Liver (tissue), 8 donors: ENCODE measurements at regions not wholly inside any gene's neighbourhood (a gene's known extent, or its start where the extent isn't known, plus 50 kb on each side); places are given as distances from the start of the nearest gene placed in this dataset.

Experiments used
- DNase-seq: peaks from one replicate; pipeline ENCODE4 v3.0.0-alpha.2; 2017; ENCODE audit warnings: low spot score
- H3K27ac ChIP-seq, 2 donors: one replicate each; pipeline ENCODE4 v1.7.0; 2013; ENCODE audit warnings: inconsistent platforms in 2 of 2, low read length in 2 of 2, control low read depth in 1 of 2, low read depth in 1 of 2, mild to moderate bottlenecking in 1 of 2
- H3K27me3 ChIP-seq, 4 donors: one replicate each; pipeline versions ENCODE4 v1.6.1 to v1.7.0; 2013; ENCODE audit warnings: low read length in 3 of 4, inconsistent platforms in 1 of 4, mild to moderate bottlenecking in 1 of 4, moderate library complexity in 1 of 4; ENCODE audit not compliant: control insufficient read depth in 4 of 4, insufficient read depth in 4 of 4
- H3K36me3 ChIP-seq, 4 donors: one replicate each; pipeline versions ENCODE4 v1.6.1 to v1.7.0; 2013; ENCODE audit warnings: low read length in 3 of 4, mild to moderate bottlenecking in 3 of 4, low read depth in 1 of 4, moderate library complexity in 1 of 4; ENCODE audit not compliant: control insufficient read depth in 4 of 4, insufficient read depth in 3 of 4
- H3K4me1 ChIP-seq, 4 donors: one replicate each; pipeline versions ENCODE4 v1.6.1 to v1.7.0; 2013; ENCODE audit warnings: low read length in 3 of 4, mild to moderate bottlenecking in 3 of 4, moderate library complexity in 1 of 4; ENCODE audit not compliant: control insufficient read depth in 4 of 4, insufficient read depth in 4 of 4
- H3K4me3 ChIP-seq, 3 donors: one replicate each; pipeline versions ENCODE4 v1.6.1 to v1.7.0; 2013; ENCODE audit warnings: low read length in 3 of 3, control low read depth in 1 of 3, low read depth in 1 of 3, mild to moderate bottlenecking in 1 of 3
- H3K9ac ChIP-seq, 2 donors: one replicate each; pipeline ENCODE4 v1.7.0; 2013; ENCODE audit warnings: low read length in 2 of 2, mild to moderate bottlenecking in 2 of 2, moderate library complexity in 2 of 2, control low read depth in 1 of 2, low read depth in 1 of 2
- H3K9me3 ChIP-seq, 4 donors: one replicate each; pipeline versions ENCODE4 v1.6.1 to v1.7.0; 2013; ENCODE audit warnings: low read length in 3 of 4; ENCODE audit not compliant: control insufficient read depth in 4 of 4
- EGR1 ChIP-seq, 2 donors: IDR thresholded peaks; 2 replicates each; pipeline ENCODE4 v1.6.1; 2016 to 2018; ENCODE audit warnings: antibody characterized with exemption in 2 of 2, low read depth in 2 of 2
- FOXA1 ChIP-seq: IDR thresholded peaks from 2 replicates; pipeline ENCODE4 v1.6.1; 2016; ENCODE audit warnings: antibody characterized with exemption
- FOXA2 ChIP-seq: IDR thresholded peaks from 2 replicates; pipeline ENCODE4 v1.6.1; 2016; ENCODE audit warnings: antibody characterized with exemption
- GABPA ChIP-seq, 2 donors: IDR thresholded peaks in 1 of 2; conservative IDR thresholded peaks in 1 of 2; 2 replicates each; pipeline ENCODE4 v1.6.1; 2016; ENCODE audit warnings: antibody characterized with exemption in 2 of 2, mild to moderate bottlenecking in 1 of 2, moderate library complexity in 1 of 2
- HNF4A ChIP-seq, 2 donors: conservative IDR thresholded peaks; 2 replicates each; pipeline ENCODE4 v1.6.1; 2016; ENCODE audit warnings: antibody characterized with exemption in 2 of 2, mild to moderate bottlenecking in 2 of 2
- HNF4G ChIP-seq: IDR thresholded peaks from 2 replicates; pipeline ENCODE4 v1.6.1; 2016; ENCODE audit warnings: antibody characterized with exemption
- JUND ChIP-seq, 2 donors: IDR thresholded peaks; 2 replicates each; pipeline ENCODE4 v1.6.1; 2016; ENCODE audit warnings: antibody characterized with exemption in 2 of 2
- NR2F2 ChIP-seq: IDR thresholded peaks from 2 replicates; pipeline ENCODE4 v1.6.1; 2016; ENCODE audit warnings: antibody characterized with exemption
- RAD21 ChIP-seq, 2 donors: IDR thresholded peaks; 2 replicates each; pipeline ENCODE4 v1.6.1; 2016; ENCODE audit warnings: antibody characterized with exemption in 2 of 2, mild to moderate bottlenecking in 2 of 2
- RXRA ChIP-seq, 2 donors: IDR thresholded peaks; 2 replicates each; pipeline ENCODE4 v1.6.1; 2017 to 2018; ENCODE audit warnings: antibody characterized with exemption in 2 of 2, mild to moderate bottlenecking in 1 of 2
- SP1 ChIP-seq: IDR thresholded peaks from 2 replicates; pipeline ENCODE4 v1.6.1; 2018; ENCODE audit warnings: antibody characterized with exemption, mild to moderate bottlenecking
- TAF1 ChIP-seq: conservative IDR thresholded peaks from 2 replicates; pipeline ENCODE4 v1.6.1; 2016; ENCODE audit warnings: antibody characterized with exemption, mild to moderate bottlenecking
- YY1 ChIP-seq: IDR thresholded peaks from 2 replicates; pipeline ENCODE4 v1.6.1; 2016; ENCODE audit warnings: antibody characterized with exemption, mild to moderate bottlenecking
- WGBS: extraction: QIAGEN DNeasy Blood & Tissue Kit; methylation state at CpG from one replicate; pipeline ENCODE4 v1.1.7; 2013; 5-methylcytosine and 5-hydroxymethylcytosine counted together
- TF ChIP-seq, protein P1 (sequence below): IDR thresholded peaks from 2 replicates; pipeline ENCODE4 v1.6.1; 2016; ENCODE audit warnings: antibody characterized with exemption
- TF ChIP-seq, protein P2 (sequence below): fragments of 150-350 bp; IDR thresholded peaks from 2 replicates; pipeline ENCODE4 v1.5.1; 2017; ENCODE audit warnings: improper control_type of control experiment, low read depth, low read length; ENCODE audit not compliant: missing input control
- TF ChIP-seq, protein P3 (sequence below): IDR thresholded peaks from 2 replicates; pipeline ENCODE4 v1.6.1; 2016; ENCODE audit warnings: antibody characterized with exemption
- TF ChIP-seq, protein P4 (sequence below): IDR thresholded peaks from 2 replicates; pipeline ENCODE4 v1.6.1; 2016; ENCODE audit warnings: antibody characterized with exemption, mild to moderate bottlenecking
- TF ChIP-seq, protein P5 (sequence below): IDR thresholded peaks from 2 replicates; pipeline ENCODE4 v1.6.1; 2016; ENCODE audit warnings: antibody characterized with exemption
- donor health status: healthy.
- donor health status: healthy.
- donor health status: healthy.
- donor health status: healthy.
- donor health status: healthy.

- TF ChIP-seq, protein P1, sequence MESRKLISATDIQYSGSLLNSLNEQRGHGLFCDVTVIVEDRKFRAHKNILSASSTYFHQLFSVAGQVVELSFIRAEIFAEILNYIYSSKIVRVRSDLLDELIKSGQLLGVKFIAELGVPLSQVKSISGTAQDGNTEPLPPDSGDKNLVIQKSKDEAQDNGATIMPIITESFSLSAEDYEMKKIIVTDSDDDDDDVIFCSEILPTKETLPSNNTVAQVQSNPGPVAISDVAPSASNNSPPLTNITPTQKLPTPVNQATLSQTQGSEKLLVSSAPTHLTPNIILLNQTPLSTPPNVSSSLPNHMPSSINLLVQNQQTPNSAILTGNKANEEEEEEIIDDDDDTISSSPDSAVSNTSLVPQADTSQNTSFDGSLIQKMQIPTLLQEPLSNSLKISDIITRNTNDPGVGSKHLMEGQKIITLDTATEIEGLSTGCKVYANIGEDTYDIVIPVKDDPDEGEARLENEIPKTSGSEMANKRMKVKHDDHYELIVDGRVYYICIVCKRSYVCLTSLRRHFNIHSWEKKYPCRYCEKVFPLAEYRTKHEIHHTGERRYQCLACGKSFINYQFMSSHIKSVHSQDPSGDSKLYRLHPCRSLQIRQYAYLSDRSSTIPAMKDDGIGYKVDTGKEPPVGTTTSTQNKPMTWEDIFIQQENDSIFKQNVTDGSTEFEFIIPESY, result no peak
- TF ChIP-seq, protein P2, sequence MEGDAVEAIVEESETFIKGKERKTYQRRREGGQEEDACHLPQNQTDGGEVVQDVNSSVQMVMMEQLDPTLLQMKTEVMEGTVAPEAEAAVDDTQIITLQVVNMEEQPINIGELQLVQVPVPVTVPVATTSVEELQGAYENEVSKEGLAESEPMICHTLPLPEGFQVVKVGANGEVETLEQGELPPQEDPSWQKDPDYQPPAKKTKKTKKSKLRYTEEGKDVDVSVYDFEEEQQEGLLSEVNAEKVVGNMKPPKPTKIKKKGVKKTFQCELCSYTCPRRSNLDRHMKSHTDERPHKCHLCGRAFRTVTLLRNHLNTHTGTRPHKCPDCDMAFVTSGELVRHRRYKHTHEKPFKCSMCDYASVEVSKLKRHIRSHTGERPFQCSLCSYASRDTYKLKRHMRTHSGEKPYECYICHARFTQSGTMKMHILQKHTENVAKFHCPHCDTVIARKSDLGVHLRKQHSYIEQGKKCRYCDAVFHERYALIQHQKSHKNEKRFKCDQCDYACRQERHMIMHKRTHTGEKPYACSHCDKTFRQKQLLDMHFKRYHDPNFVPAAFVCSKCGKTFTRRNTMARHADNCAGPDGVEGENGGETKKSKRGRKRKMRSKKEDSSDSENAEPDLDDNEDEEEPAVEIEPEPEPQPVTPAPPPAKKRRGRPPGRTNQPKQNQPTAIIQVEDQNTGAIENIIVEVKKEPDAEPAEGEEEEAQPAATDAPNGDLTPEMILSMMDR, result no peak
- no peak for TF ChIP-seq HNF4G
- no peak for TF ChIP-seq RAD21 (IDR thresholded peaks at IDR 0.05)
- TF ChIP-seq, protein P3, sequence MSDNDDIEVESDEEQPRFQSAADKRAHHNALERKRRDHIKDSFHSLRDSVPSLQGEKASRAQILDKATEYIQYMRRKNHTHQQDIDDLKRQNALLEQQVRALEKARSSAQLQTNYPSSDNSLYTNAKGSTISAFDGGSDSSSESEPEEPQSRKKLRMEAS, result no peak
- no peak for TF ChIP-seq FOXA1
- TF ChIP-seq, protein P4, sequence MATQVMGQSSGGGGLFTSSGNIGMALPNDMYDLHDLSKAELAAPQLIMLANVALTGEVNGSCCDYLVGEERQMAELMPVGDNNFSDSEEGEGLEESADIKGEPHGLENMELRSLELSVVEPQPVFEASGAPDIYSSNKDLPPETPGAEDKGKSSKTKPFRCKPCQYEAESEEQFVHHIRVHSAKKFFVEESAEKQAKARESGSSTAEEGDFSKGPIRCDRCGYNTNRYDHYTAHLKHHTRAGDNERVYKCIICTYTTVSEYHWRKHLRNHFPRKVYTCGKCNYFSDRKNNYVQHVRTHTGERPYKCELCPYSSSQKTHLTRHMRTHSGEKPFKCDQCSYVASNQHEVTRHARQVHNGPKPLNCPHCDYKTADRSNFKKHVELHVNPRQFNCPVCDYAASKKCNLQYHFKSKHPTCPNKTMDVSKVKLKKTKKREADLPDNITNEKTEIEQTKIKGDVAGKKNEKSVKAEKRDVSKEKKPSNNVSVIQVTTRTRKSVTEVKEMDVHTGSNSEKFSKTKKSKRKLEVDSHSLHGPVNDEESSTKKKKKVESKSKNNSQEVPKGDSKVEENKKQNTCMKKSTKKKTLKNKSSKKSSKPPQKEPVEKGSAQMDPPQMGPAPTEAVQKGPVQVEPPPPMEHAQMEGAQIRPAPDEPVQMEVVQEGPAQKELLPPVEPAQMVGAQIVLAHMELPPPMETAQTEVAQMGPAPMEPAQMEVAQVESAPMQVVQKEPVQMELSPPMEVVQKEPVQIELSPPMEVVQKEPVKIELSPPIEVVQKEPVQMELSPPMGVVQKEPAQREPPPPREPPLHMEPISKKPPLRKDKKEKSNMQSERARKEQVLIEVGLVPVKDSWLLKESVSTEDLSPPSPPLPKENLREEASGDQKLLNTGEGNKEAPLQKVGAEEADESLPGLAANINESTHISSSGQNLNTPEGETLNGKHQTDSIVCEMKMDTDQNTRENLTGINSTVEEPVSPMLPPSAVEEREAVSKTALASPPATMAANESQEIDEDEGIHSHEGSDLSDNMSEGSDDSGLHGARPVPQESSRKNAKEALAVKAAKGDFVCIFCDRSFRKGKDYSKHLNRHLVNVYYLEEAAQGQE, result no peak
- TF ChIP-seq HNF4A (conservative IDR thresholded peaks at IDR 0.05), result no peak
- TF ChIP-seq JUND (IDR thresholded peaks at IDR 0.05), result no peak
- no peak for TF ChIP-seq EGR1 (IDR thresholded peaks at IDR 0.05; ENCODE audit: low read depth in 2 of 2)
- TF ChIP-seq, protein P5, sequence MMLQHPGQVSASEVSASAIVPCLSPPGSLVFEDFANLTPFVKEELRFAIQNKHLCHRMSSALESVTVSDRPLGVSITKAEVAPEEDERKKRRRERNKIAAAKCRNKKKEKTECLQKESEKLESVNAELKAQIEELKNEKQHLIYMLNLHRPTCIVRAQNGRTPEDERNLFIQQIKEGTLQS, result no peak
- TF ChIP-seq YY1, result no peak
- TF ChIP-seq SP1, result no peak
- TF ChIP-seq RXRA (IDR thresholded peaks at IDR 0.05), result no peak
- TF ChIP-seq GABPA (IDR thresholded peaks at IDR 0.05 in 1 of 2, conservative IDR thresholded peaks at IDR 0.05 in 1 of 2), result no peak
- TF ChIP-seq TAF1, result no peak
- no peak for TF ChIP-seq FOXA2
- no peak for TF ChIP-seq NR2F2
- Histone ChIP-seq H3K4me3 (no peak overlapping the region), H3K27ac (no peak overlapping the region), H3K9me3 (no peaks in the 10 kb centered on the region), H3K9ac (no peak overlapping the region), H3K27me3 (no peaks in the 10 kb centered on the region), H3K36me3 (no peaks in the 10 kb centered on the region), H3K4me1 (no peaks in the 10 kb centered on the region)
- DNase-seq, result no peak
- 69% methylated on average over 15 of the region's 15 CpGs for WGBS
Measured at GRCh38 chr20:58570204-58570859, 55.1 kb upstream of the APCDD1L start.
